ENCODE measurements at regions not wholly inside any gene's neighbourhood (a gene's known extent, or its start where the extent isn't known, plus 50 kb on each side); places are given as distances from the start of the nearest gene placed in this dataset.
"Not testable (repeated sequence)": the region's sequence is repeated elsewhere in the genome, so short reads cannot be mapped to it uniquely, and the experiment has no call there.

DNA sequence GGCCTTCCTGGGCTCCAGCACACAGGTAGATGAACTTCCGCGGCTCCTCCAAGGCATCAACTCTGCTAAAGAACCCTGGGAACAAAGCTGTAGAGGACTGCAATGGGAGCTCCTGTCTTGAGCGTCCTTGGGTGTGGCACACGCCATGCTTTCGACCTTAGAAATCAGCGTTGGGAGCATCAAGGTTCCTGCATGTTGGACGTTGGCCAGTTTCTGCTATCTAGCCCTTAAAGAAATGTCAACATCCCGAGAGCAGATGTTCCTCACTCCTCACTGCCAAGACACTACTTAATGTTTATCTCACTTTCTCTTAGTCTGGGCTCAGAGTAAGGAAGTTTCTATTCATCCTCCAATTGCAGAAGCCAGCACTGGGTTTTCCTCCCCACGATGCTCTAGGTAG lies 70.6 kb upstream of the MEDAG start:
- H3K9me3 ChIP-seq: no peaks in the 10 kb centered on the region
- ATAC-seq: no peak
- H3K27me3 ChIP-seq: no peaks in the 10 kb centered on the region
- no peak overlapping the region for H3K27ac ChIP-seq
- TF ChIP-seq CTCF (IDR thresholded peaks at IDR 0.05) (no peak), POLR2A (IDR thresholded peaks at IDR 0.05) (no peak)
- H3K4me1 ChIP-seq: peaks cover 16% of the 10 kb centered on the region
- H3K4me3 ChIP-seq: no peak overlapping the region
- WGBS, 2 donors: 36 to 40% methylated on average over 7 to 9 of the region's 9 CpGs
- no peaks in the 10 kb centered on the region for H3K36me3 ChIP-seq (replicated peaks in 1 of 2; ENCODE audit: insufficient read depth in 1 of 2, low read depth in 2 of 2)
- intact Hi-C loops (cut with DNase I): no loop called here
- no peak for DNase-seq

- no peaks in the 10 kb centered on the region for H3K9me3 ChIP-seq
- intact Hi-C loops (cut with DNase I): no loop called here
- TF ChIP-seq POLR2A (IDR thresholded peaks at IDR 0.05): no peak
- TF ChIP-seq CTCF (IDR thresholded peaks at IDR 0.05): no peak
- ATAC-seq: no peak
- no peaks in the 10 kb centered on the region for H3K27me3 ChIP-seq
- WGBS, 2 donors: 78 to 83% methylated on average over 11 of the region's 11 CpGs
- H3K4me3 ChIP-seq: no peak overlapping the region
- H3K36me3 ChIP-seq (replicated peaks in 1 of 2; ENCODE audit: insufficient read depth in 1 of 2, low read depth in 2 of 2): no peaks in the 10 kb centered on the region
- H3K4me1 ChIP-seq: peaks cover 6% of the 10 kb centered on the region
- no peak for DNase-seq
- H3K27ac ChIP-seq: no peak overlapping the region
Measured at GRCh38 chr13:30837227-30838159, 68.6 kb upstream of the MEDAG start.

- H3K27ac ChIP-seq; DNase-seq; H3K36me3 ChIP-seq (replicated peaks in 1 of 2; ENCODE audit: insufficient read depth in 1 of 2, low read depth in 2 of 2); H3K9me3 ChIP-seq; H3K27me3 ChIP-seq; H3K4me1 ChIP-seq; H3K4me3 ChIP-seq; ATAC-seq: not testable (repeated sequence)
- intact Hi-C loops (cut with DNase I): loop anchor here (10.0 kb wide), 1 partner anchor 55 kb away; no protein-coding TSS in a partner anchor
- WGBS, 2 donors: 94 to 97% methylated on average over 3 to 6 of the region's 30 CpGs
Measured at GRCh38 chr13:30839636-30840035, 66.4 kb upstream of the MEDAG start.

DNA sequence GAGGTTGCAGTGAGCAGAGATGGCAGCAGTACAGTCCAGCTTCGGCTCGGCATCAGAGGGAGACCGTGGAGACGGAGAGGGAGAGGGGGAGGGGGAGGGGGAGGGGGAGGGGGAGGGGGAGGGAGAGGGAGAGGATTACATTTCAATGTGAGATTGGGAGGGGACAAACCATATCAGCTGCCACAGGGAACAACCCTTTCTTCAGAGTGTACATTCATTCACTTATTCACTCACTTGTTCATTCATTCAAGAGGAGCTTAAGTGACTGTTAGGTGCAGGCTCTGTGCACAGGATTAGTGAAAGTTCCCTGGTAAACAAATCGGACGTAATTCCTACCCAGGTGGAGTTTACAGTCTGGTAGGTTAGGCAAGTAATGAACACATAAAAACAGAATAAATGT lies 65.6 kb upstream of the MEDAG start:
- H3K27me3 ChIP-seq: no peaks in the 10 kb centered on the region
- no peak overlapping the region for H3K4me3 ChIP-seq
- H3K36me3 ChIP-seq (replicated peaks in 1 of 2; ENCODE audit: insufficient read depth in 1 of 2, low read depth in 2 of 2): no peaks in the 10 kb centered on the region
- H3K9me3 ChIP-seq: no peaks in the 10 kb centered on the region
- no peaks in the 10 kb centered on the region for H3K4me1 ChIP-seq
- no peak overlapping the region for H3K27ac ChIP-seq
- TF ChIP-seq CTCF (IDR thresholded peaks at IDR 0.05): no peak
- no peak for TF ChIP-seq POLR2A (IDR thresholded peaks at IDR 0.05)
- DNase-seq (no peak), ATAC-seq (no peak)
- 50 to 84% methylated on average over 2 to 6 of the region's 6 CpGs for WGBS, 2 donors
- intact Hi-C loops (cut with DNase I): loop anchor here (10.0 kb wide), 1 partner anchor 56 kb away; no protein-coding TSS in a partner anchor

DNA sequence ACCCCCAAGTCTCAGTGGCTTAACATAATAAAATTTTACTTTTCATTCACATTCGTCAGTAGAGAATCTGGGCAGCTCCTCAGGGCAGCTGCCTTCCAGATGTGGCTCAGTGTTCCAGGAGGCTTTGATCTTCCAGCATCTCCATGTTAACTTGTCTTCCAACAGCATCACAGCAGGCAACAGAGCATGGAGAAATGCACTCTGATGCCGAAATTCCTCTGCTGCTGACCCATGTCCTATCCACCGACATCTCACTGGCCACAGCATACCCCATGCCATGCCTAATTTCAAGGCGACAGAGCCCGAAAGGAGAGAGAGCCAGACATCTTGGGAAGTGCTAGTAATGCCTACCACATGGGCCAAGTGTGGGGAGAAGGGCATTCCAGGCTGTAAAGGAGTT lies 64.9 kb upstream of the MEDAG start:
- no peaks in the 10 kb centered on the region for H3K4me1 ChIP-seq

More for the DNA sequence above, 64.9 kb upstream of the MEDAG start:
- Histone ChIP-seq H3K27me3 (no peaks in the 10 kb centered on the region), H3K27ac (no peak overlapping the region), H3K9me3 (no peaks in the 10 kb centered on the region), H3K4me3 (no peak overlapping the region), H3K36me3 (replicated peaks in 1 of 2; ENCODE audit: insufficient read depth in 1 of 2, low read depth in 2 of 2) (no peaks in the 10 kb centered on the region)
- DNase-seq (no peak), ATAC-seq (no peak)
- TF ChIP-seq CTCF (IDR thresholded peaks at IDR 0.05) (no peak), POLR2A (IDR thresholded peaks at IDR 0.05) (no peak)
- intact Hi-C loops (cut with DNase I): loop anchor here (10.0 kb wide), 1 partner anchor 56 kb away; no protein-coding TSS in a partner anchor
- WGBS, 2 donors: 76 to 81% methylated on average over 5 of the region's 5 CpGs
